Endodermal cell (in vitro differentiated cells): ENCODE measurements at regions not wholly inside any gene's neighbourhood (a gene's known extent, or its start where the extent isn't known, plus 50 kb on each side); places are given as distances from the start of the nearest gene placed in this dataset.

Source experiments
- DNase-seq: peaks from one replicate; pipeline ENCODE4 v3.0.0-alpha.2; 2017
- H3K27ac ChIP-seq: 2 replicates; pipeline ENCODE4 v1.5.1; 2013; ENCODE audit warnings: mild to moderate bottlenecking, low read depth, low read length, moderate library complexity
- H3K27me3 ChIP-seq: 2 replicates; pipeline ENCODE4 v1.6.1; 2013; ENCODE audit warnings: mild to moderate bottlenecking, low read length, moderate library complexity; ENCODE audit not compliant: insufficient read depth, control insufficient read depth, poor library complexity, severe bottlenecking
- H3K36me3 ChIP-seq: 2 replicates; pipeline ENCODE4 v1.7.0; 2013; ENCODE audit warnings: mild to moderate bottlenecking, low read length, moderate library complexity; ENCODE audit not compliant: control insufficient read depth, insufficient read depth
- H3K4me1 ChIP-seq: one replicate; pipeline ENCODE4 v1.7.0; 2013; ENCODE audit warnings: low read length; ENCODE audit not compliant: control insufficient read depth, insufficient read depth
- H3K4me3 ChIP-seq: 2 replicates; pipeline ENCODE4 v1.5.1; 2013; ENCODE audit warnings: mild to moderate bottlenecking, low read length, moderate library complexity
- H3K9ac ChIP-seq: 2 replicates; pipeline ENCODE4 v1.6.1; 2013; ENCODE audit warnings: mild to moderate bottlenecking, low read length, moderate library complexity; ENCODE audit not compliant: poor library complexity, severe bottlenecking; ENCODE audit errors: extremely low read depth
- H3K9me3 ChIP-seq: 2 replicates; pipeline ENCODE4 v1.6.1; 2013; ENCODE audit warnings: mild to moderate bottlenecking, low read length, moderate library complexity; ENCODE audit not compliant: control insufficient read depth
- H3K27ac Mint-ChIP-seq: 2 replicates; pipeline ENCODE4 v1.8.0; 2020; ENCODE audit warnings: mixed read lengths
- H3K27me3 Mint-ChIP-seq: 2 replicates; pipeline ENCODE4 v1.8.0; 2021; ENCODE audit warnings: mild to moderate bottlenecking, mixed read lengths; ENCODE audit not compliant: insufficient read depth
- H3K36me3 Mint-ChIP-seq: 2 replicates; pipeline ENCODE4 v1.8.0; 2020; ENCODE audit warnings: low read depth, mixed read lengths
- H3K4me1 Mint-ChIP-seq: 2 replicates; pipeline ENCODE4 v1.8.0; 2020; ENCODE audit warnings: mixed read lengths
- H3K4me3 Mint-ChIP-seq: 2 replicates; pipeline ENCODE4 v1.8.0; 2020; ENCODE audit warnings: mild to moderate bottlenecking, moderate library complexity, mixed read lengths
- H3K9me3 Mint-ChIP-seq: 2 replicates; pipeline ENCODE4 v1.8.0; 2020; ENCODE audit warnings: mild to moderate bottlenecking, mixed read lengths
- CTCF ChIP-seq: fragments of 200-600 bp; sonication (generic); conservative IDR thresholded peaks from 2 replicates; pipeline ENCODE4 v1.5.0; 2021; ENCODE audit warnings: antibody characterized with exemption, mild to moderate bottlenecking
- WGBS, 2 experiments: methylation state at CpG; one replicate each; pipeline versions ENCODE4 v1.1.5 to v1.1.7; 2013; ENCODE audit warnings: missing lambda C conversion rate in 2 of 2, mixed read lengths in 1 of 2; ENCODE audit not compliant: insufficient coverage in 1 of 2, insufficient read length in 1 of 2; 5-methylcytosine and 5-hydroxymethylcytosine counted together

- Histone ChIP-seq H3K27me3 (no peaks in the 10 kb centered on the region), H3K9me3 (no peaks in the 10 kb centered on the region), H3K4me1 (peaks cover 8% of the 10 kb centered on the region), H3K4me3 (no peak overlapping the region), H3K9ac (no peak overlapping the region), H3K27ac (no peak overlapping the region), H3K36me3 (no peaks in the 10 kb centered on the region)
- Mint-ChIP-seq H3K4me1 (no peaks in the 10 kb centered on the region), H3K27me3 (no peaks in the 10 kb centered on the region), H3K27ac (no peak overlapping the region), H3K4me3 (no peak overlapping the region), H3K9me3 (peaks cover 10% of the 10 kb centered on the region), H3K36me3 (no peaks in the 10 kb centered on the region)
- 91 to 93% methylated on average over 4 to 10 of the region's 10 CpGs for WGBS, 2 experiments
- no peak for TF ChIP-seq CTCF
- DNase-seq: no peak
Measured at GRCh38 chr6:164534070-164534766, 775.2 kb downstream of the C6orf118 start.

- peaks cover 7% of the 10 kb centered on the region for H3K9me3 Mint-ChIP-seq
- no peaks in the 10 kb centered on the region for H3K27me3 Mint-ChIP-seq
Measured at GRCh38 chr6:164533045-164533362, 776.4 kb downstream of the C6orf118 start.

GRCh38 chr6:164532198-164533044, 777.0 kb downstream of the C6orf118 start:
- no peak for DNase-seq
- Histone ChIP-seq H3K27me3 (no peaks in the 10 kb centered on the region), H3K9me3 (no peaks in the 10 kb centered on the region), H3K4me1 (peaks cover 8% of the 10 kb centered on the region), H3K4me3 (no peak overlapping the region), H3K27ac (no peak overlapping the region), H3K36me3 (no peaks in the 10 kb centered on the region), H3K9ac (no peak overlapping the region)
- H3K9me3 Mint-ChIP-seq: peaks cover 2% of the 10 kb centered on the region
- TF ChIP-seq CTCF: no peak
- no peak overlapping the region for H3K4me3 Mint-ChIP-seq
- H3K4me1 Mint-ChIP-seq: no peaks in the 10 kb centered on the region
- H3K27me3 Mint-ChIP-seq: no peaks in the 10 kb centered on the region
- H3K27ac Mint-ChIP-seq: no peak overlapping the region
- 87 to 91% methylated on average over 7 to 9 of the region's 9 CpGs for WGBS, 2 experiments
- H3K36me3 Mint-ChIP-seq: no peaks in the 10 kb centered on the region

More at GRCh38 chr6:164533045-164533362, 776.4 kb downstream of the C6orf118 start:
- Mint-ChIP-seq H3K4me1 (no peaks in the 10 kb centered on the region), H3K27ac (no peak overlapping the region), H3K36me3 (no peaks in the 10 kb centered on the region), H3K4me3 (no peak overlapping the region)
- no peak for TF ChIP-seq CTCF
- no peak for DNase-seq
- Histone ChIP-seq H3K9me3 (no peaks in the 10 kb centered on the region), H3K27me3 (no peaks in the 10 kb centered on the region), H3K4me1 (peaks cover 8% of the 10 kb centered on the region), H3K4me3 (no peak overlapping the region), H3K9ac (no peak overlapping the region), H3K36me3 (no peaks in the 10 kb centered on the region), H3K27ac (no peak overlapping the region)
- 83 to 89% methylated on average over 2 to 5 of the region's 5 CpGs for WGBS, 2 experiments
